HEK293 (cell line): ENCODE measurements at regions not wholly inside any gene's neighbourhood (a gene's known extent, or its start where the extent isn't known, plus 50 kb on each side); places are given as distances from the start of the nearest gene placed in this dataset.

Experiments
- CTCF ChIA-PET: fragments of 350-600 bp; formaldehyde crosslinking; extraction: SDS; loops from one replicate; lab custom pipeline; 2021; ENCODE audit warnings: antibody characterized with exemption; lab: Yijun Ruan, JAX
- POLR2A ChIA-PET: fragments of 300-600 bp; formaldehyde crosslinking; extraction: SDS; loops from one replicate; lab custom pipeline; 2020; ENCODE audit warnings: antibody characterized with exemption, inconsistent platforms; lab: Yijun Ruan, JAX
- H3K27ac ChIP-seq: fragments of 200-500 bp; sonication (Bioruptor generic); 2 replicates; pipeline ENCODE4 v1.5.1; 2014; ENCODE audit warnings: low read depth, low read length, control low read depth, inconsistent platforms; ENCODE audit errors: extremely low read depth
- H3K36me3 ChIP-seq, 2 experiments: fragments of 200-500 bp in 1 of 2; sonication (Bioruptor generic) in 1 of 2; 1 replicate in 1 of 2; 2 replicates in 1 of 2; pipeline ENCODE4 v1.5.1; 2014 to 2017; ENCODE audit warnings: inconsistent platforms in 2 of 2, low read length in 2 of 2; ENCODE audit not compliant: control insufficient read depth in 2 of 2, insufficient read depth in 1 of 2
- H3K4me1 ChIP-seq: fragments of 200-500 bp; sonication (Bioruptor generic); 2 replicates; pipeline ENCODE4 v1.5.1; 2014; ENCODE audit warnings: mild to moderate bottlenecking, low read length, inconsistent platforms; ENCODE audit not compliant: control insufficient read depth, insufficient read depth
- H3K4me3 ChIP-seq: 2 replicates; pipeline ENCODE4 v1.5.1; 2011; ENCODE audit warnings: low read depth, mild to moderate bottlenecking, control low read depth, low read length, moderate library complexity
- H3K9me3 ChIP-seq: fragments of 200-500 bp; sonication (Bioruptor generic); 2 replicates; pipeline ENCODE4 v1.5.1; 2014; ENCODE audit warnings: low read depth, low read length, inconsistent platforms; ENCODE audit not compliant: control insufficient read depth, insufficient read depth
- FEZF1 ChIP-seq: fragments of 450-650 bp; formaldehyde crosslinking; IDR thresholded peaks from 2 replicates; pipeline ENCODE4 v1.5.1; 2016; ENCODE audit warnings: missing biosample characterization, missing genetic modification characterization
- GLI4 ChIP-seq: fragments of 450-650 bp; formaldehyde crosslinking; IDR thresholded peaks from 2 replicates; pipeline ENCODE4 v1.5.1; 2016; ENCODE audit warnings: missing biosample characterization, missing genetic modification characterization
- GLIS2 ChIP-seq: fragments of 450-650 bp; formaldehyde crosslinking; IDR thresholded peaks from 2 replicates; pipeline ENCODE4 v1.5.1; 2016; ENCODE audit warnings: missing biosample characterization, missing genetic modification characterization
- HOXC10 ChIP-seq: sonication (generic); formaldehyde crosslinking; IDR thresholded peaks from 2 replicates; pipeline ENCODE4 v1.8.1; 2023; ENCODE audit warnings: mild to moderate bottlenecking, missing genetic modification reagents
- KLF9 ChIP-seq: fragments of 450-650 bp; formaldehyde crosslinking; IDR thresholded peaks from 2 replicates; pipeline ENCODE4 v1.5.1; 2016; ENCODE audit warnings: missing biosample characterization, missing genetic modification characterization, low read depth
- OVOL3 ChIP-seq: fragments of 450-650 bp; formaldehyde crosslinking; IDR thresholded peaks from 2 replicates; pipeline ENCODE4 v1.5.1; 2016; ENCODE audit warnings: missing biosample characterization, missing genetic modification characterization
- TCF7L2 ChIP-seq: IDR thresholded peaks from 2 replicates; pipeline ENCODE4 v1.6.1; 2011; ENCODE audit warnings: low read depth, mild to moderate bottlenecking, inconsistent platforms, low read length, moderate library complexity, borderline replicate concordance
- ZBTB7A ChIP-seq: fragments of 450-650 bp; formaldehyde crosslinking; IDR thresholded peaks from 2 replicates; pipeline ENCODE4 v1.5.1; 2016; ENCODE audit warnings: low read depth, missing biosample characterization, missing genetic modification characterization
- ZNF175 ChIP-seq: fragments of 450-650 bp; formaldehyde crosslinking; IDR thresholded peaks from 2 replicates; pipeline ENCODE4 v1.5.1; 2016; ENCODE audit warnings: missing biosample characterization, missing genetic modification characterization
- ZNF24 ChIP-seq: fragments of 450-650 bp; formaldehyde crosslinking; IDR thresholded peaks from 2 replicates; pipeline ENCODE4 v1.5.1; 2016; ENCODE audit warnings: missing biosample characterization, missing genetic modification characterization
- ZNF248 ChIP-seq: fragments of 450-650 bp; formaldehyde crosslinking; IDR thresholded peaks from 2 replicates; pipeline ENCODE4 v1.5.1; 2017; ENCODE audit warnings: missing biosample characterization, missing genetic modification characterization
- ZNF354C ChIP-seq: fragments of 450-650 bp; formaldehyde crosslinking; IDR thresholded peaks from 2 replicates; pipeline ENCODE4 v1.5.1; 2016; ENCODE audit warnings: missing biosample characterization, missing genetic modification characterization, low read depth, borderline replicate concordance
- ZNF48 ChIP-seq: fragments of 450-650 bp; formaldehyde crosslinking; IDR thresholded peaks from 2 replicates; pipeline ENCODE4 v1.5.1; 2016; ENCODE audit warnings: missing biosample characterization, missing genetic modification characterization
- ZNF596 ChIP-seq: fragments of 450-650 bp; IDR thresholded peaks from 2 replicates; pipeline ENCODE4 v1.5.0; 2018; ENCODE audit warnings: missing biosample characterization, mild to moderate bottlenecking, missing genetic modification characterization, moderate library complexity
- ZNF658 ChIP-seq: fragments of 450-650 bp; formaldehyde crosslinking; IDR thresholded peaks from 2 replicates; pipeline ENCODE4; 2016; ENCODE audit warnings: missing biosample characterization, missing genetic modification characterization
- ZSCAN16 ChIP-seq: fragments of 450-650 bp; formaldehyde crosslinking; IDR thresholded peaks from 2 replicates; pipeline ENCODE4 v1.5.1; 2016; ENCODE audit warnings: missing biosample characterization, missing genetic modification characterization
- ZSCAN23 ChIP-seq: fragments of 450-650 bp; formaldehyde crosslinking; IDR thresholded peaks from 2 replicates; pipeline ENCODE4 v1.5.1; 2016; ENCODE audit warnings: missing biosample characterization, missing genetic modification characterization
- ZSCAN30 ChIP-seq: fragments of 450-650 bp; IDR thresholded peaks from 2 replicates; pipeline ENCODE4 v1.5.1; 2018; ENCODE audit warnings: missing biosample characterization, mild to moderate bottlenecking, missing genetic modification characterization, moderate library complexity
- TF ChIP-seq, protein P1 (sequence below): fragments of 450-650 bp; formaldehyde crosslinking; IDR thresholded peaks from 2 replicates; pipeline ENCODE4 v1.5.0; 2017; ENCODE audit warnings: missing biosample characterization, missing genetic modification characterization, borderline replicate concordance
- TF ChIP-seq, protein P2 (sequence below): fragments of 450-650 bp; formaldehyde crosslinking; IDR thresholded peaks from 2 replicates; pipeline ENCODE4 v1.5.1; 2016; ENCODE audit warnings: missing biosample characterization, missing genetic modification characterization, borderline replicate concordance

DNA sequence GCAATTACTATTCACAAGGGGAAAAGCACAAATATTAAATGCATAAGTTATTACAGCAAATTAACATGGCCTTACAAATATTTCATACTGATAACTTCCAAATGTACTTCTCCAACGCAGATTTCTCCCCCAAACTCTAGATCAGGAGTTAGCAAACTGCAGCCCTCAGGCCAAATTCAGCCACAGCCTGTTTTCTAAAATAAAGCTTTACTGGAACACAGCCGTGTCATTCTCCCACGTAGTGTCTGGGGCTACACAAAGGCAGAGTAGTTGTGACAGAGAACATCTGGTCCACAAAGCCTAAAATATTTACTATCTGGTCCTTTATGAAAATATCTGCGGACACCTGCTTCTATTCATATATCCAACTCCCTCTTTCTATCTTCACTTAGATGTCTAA is 151.8 kb upstream of the AHR start:
- H3K36me3 ChIP-seq = no peaks in the 10 kb centered on the region
- no peak overlapping the region for H3K4me3 ChIP-seq
- TF ChIP-seq GLIS2 (no peak), ZNF48 (tag by site-specific recombination) (no peak), ZNF596 (no peak), ZSCAN30 (tag by site-specific recombination) (no peak), ZSCAN23 (no peak), ZNF354C (tag by site-specific recombination) (no peak), GLI4 (tag by site-specific recombination) (no peak), KLF9 (no peak)
- no peaks in the 10 kb centered on the region for H3K9me3 ChIP-seq
- no peaks in the 10 kb centered on the region for H3K4me1 ChIP-seq
- ChIA-PET CTCF (no interaction called here), POLR2A (no interaction called here)
- no peak overlapping the region for H3K27ac ChIP-seq

DNA sequence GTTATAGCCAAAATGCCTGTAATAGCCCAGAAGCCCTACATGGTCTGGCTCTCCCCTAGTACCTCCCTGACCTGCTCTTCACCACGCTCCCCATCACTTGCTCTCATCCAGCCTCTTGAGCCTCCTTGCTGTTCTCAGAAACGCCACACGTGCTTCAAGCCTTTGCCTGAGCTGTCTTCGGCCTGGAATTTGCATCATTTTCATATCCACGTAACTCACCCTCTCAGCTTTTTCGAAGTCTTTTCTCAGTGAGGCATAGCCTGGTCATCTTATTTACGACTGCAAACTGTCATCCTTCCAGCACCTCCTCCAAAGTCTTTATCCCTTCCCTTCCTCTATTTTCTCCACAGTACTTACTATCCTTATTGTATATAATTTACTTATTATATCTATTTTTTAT is 151.0 kb upstream of the AHR start:
- TF ChIP-seq ZNF175 (tag by site-specific recombination) = no peak
- TF ChIP-seq, protein P1, sequence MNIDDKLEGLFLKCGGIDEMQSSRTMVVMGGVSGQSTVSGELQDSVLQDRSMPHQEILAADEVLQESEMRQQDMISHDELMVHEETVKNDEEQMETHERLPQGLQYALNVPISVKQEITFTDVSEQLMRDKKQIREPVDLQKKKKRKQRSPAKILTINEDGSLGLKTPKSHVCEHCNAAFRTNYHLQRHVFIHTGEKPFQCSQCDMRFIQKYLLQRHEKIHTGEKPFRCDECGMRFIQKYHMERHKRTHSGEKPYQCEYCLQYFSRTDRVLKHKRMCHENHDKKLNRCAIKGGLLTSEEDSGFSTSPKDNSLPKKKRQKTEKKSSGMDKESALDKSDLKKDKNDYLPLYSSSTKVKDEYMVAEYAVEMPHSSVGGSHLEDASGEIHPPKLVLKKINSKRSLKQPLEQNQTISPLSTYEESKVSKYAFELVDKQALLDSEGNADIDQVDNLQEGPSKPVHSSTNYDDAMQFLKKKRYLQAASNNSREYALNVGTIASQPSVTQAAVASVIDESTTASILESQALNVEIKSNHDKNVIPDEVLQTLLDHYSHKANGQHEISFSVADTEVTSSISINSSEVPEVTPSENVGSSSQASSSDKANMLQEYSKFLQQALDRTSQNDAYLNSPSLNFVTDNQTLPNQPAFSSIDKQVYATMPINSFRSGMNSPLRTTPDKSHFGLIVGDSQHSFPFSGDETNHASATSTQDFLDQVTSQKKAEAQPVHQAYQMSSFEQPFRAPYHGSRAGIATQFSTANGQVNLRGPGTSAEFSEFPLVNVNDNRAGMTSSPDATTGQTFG (tag by site-specific recombination) = no peak
- TF ChIP-seq ZNF24 (tag by site-specific recombination) = no peak
- TF ChIP-seq HOXC10 (CRISPR knock-in tag) = no peak
- no peak for TF ChIP-seq ZNF248 (tag by site-specific recombination)
- TF ChIP-seq, protein P2, sequence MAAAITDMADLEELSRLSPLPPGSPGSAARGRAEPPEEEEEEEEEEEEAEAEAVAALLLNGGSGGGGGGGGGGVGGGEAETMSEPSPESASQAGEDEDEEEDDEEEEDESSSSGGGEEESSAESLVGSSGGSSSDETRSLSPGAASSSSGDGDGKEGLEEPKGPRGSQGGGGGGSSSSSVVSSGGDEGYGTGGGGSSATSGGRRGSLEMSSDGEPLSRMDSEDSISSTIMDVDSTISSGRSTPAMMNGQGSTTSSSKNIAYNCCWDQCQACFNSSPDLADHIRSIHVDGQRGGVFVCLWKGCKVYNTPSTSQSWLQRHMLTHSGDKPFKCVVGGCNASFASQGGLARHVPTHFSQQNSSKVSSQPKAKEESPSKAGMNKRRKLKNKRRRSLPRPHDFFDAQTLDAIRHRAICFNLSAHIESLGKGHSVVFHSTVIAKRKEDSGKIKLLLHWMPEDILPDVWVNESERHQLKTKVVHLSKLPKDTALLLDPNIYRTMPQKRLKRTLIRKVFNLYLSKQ (tag by site-specific recombination) = no peak
- TF ChIP-seq, all 188 proteins: peak for 0
- POLR2A ChIA-PET = no interaction called here
- no peaks in the 10 kb centered on the region for H3K36me3 ChIP-seq
- no peak overlapping the region for H3K4me3 ChIP-seq
- H3K9me3 ChIP-seq = no peaks in the 10 kb centered on the region
- CTCF ChIA-PET = no interaction called here
- H3K4me1 ChIP-seq = no peaks in the 10 kb centered on the region
- H3K27ac ChIP-seq = no peak overlapping the region

DNA sequence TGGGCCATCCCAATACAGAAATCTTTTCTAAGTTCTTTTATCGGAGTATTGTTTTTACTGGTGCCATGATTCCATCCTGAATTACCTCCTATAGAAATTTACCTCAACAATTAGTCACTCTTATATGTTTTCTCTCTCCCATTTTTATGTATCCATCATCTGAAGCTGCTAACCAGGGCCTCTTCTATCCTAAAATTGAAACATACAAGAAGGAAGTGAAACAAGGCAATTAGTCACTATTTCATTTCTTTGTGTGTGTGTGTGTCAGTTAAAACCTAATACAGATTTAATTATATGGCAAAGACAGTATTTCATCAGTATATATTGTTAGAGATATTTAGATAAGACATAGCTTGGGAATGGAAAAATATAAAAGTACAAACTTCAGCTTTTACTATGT is 148.4 kb upstream of the AHR start:
- no peaks in the 10 kb centered on the region for H3K36me3 ChIP-seq
- POLR2A ChIA-PET = no interaction called here
- TF ChIP-seq OVOL3 (tag by site-specific recombination) = no peak
- TF ChIP-seq ZNF658 = no peak
- TF ChIP-seq FEZF1 (tag by site-specific recombination) = no peak
- no peak for TF ChIP-seq ZBTB7A (tag by site-specific recombination)
- TF ChIP-seq ZSCAN16 (tag by site-specific recombination) = no peak
- no peak for TF ChIP-seq TCF7L2
- TF ChIP-seq, all 188 proteins: peak for 0
- H3K4me1 ChIP-seq = no peaks in the 10 kb centered on the region
- no peak overlapping the region for H3K27ac ChIP-seq
- H3K4me3 ChIP-seq = no peak overlapping the region
- no peaks in the 10 kb centered on the region for H3K9me3 ChIP-seq
- CTCF ChIA-PET = no interaction called here
